Common myeloid progenitor, CD34-positive (primary cell): ENCODE measurements at regions not wholly inside any gene's neighbourhood (a gene's known extent, or its start where the extent isn't known, plus 50 kb on each side); places are given as distances from the start of the nearest gene placed in this dataset.
"Not testable (repeated sequence)": the region's sequence is repeated elsewhere in the genome, so short reads cannot be mapped to it uniquely, and the experiment has no call there.

Experiments used
- CTCF ChIA-PET: fragments of 350-600 bp; sonication (Branson Sonifier 250); formaldehyde crosslinking; loops from one replicate; lab custom pipeline; 2021; ENCODE audit warnings: antibody characterized with exemption; lab: Charles Lee
- POLR2A ChIA-PET: fragments of 350-600 bp; sonication (Branson Sonifier 250); formaldehyde crosslinking; loops from one replicate; lab custom pipeline; 2021; ENCODE audit warnings: antibody characterized with exemption; lab: Charles Lee
- DNase-seq, 3 donors: peaks; one replicate each; pipeline versions ENCODE4 v3.0.0 to v3.0.0-alpha.2; 2013
- H3K27ac ChIP-seq, 2 experiments: 1 replicate in 1 of 2; 2 replicates in 1 of 2; pipeline ENCODE4 v1.7.0; 2013; ENCODE audit warnings: inconsistent platforms in 2 of 2, low read length in 2 of 2, mild to moderate bottlenecking in 2 of 2, low read depth in 1 of 2, moderate library complexity in 1 of 2; ENCODE audit not compliant: severe bottlenecking in 2 of 2, insufficient read depth in 1 of 2, poor library complexity in 1 of 2
- H3K27me3 ChIP-seq, 5 experiments: replicated peaks in 2 of 5; 1 replicate in 3 of 5; 2 replicates in 2 of 5; pipeline versions ENCODE4 v1.6.1 to v1.7.0; 2013; ENCODE audit warnings: low read length in 4 of 5, mild to moderate bottlenecking in 2 of 5, moderate library complexity in 2 of 5, inconsistent platforms in 1 of 5; ENCODE audit not compliant: insufficient read depth in 5 of 5, control insufficient read depth in 4 of 5
- H3K36me3 ChIP-seq, 4 experiments: 1 replicate in 2 of 4; 2 replicates in 2 of 4; pipeline versions ENCODE4 v1.6.1 to v1.7.0; 2013; ENCODE audit warnings: low read length in 3 of 4, control low read depth in 1 of 4, mild to moderate bottlenecking in 1 of 4; ENCODE audit not compliant: control insufficient read depth in 4 of 4, insufficient read depth in 4 of 4
- H3K4me1 ChIP-seq, 4 experiments: 1 replicate in 3 of 4; 2 replicates in 1 of 4; pipeline versions ENCODE4 v1.6.1 to v1.7.1; 2013; ENCODE audit warnings: low read length in 3 of 4, mild to moderate bottlenecking in 3 of 4, control low read depth in 1 of 4, inconsistent platforms in 1 of 4, moderate library complexity in 1 of 4; ENCODE audit not compliant: control insufficient read depth in 4 of 4, insufficient read depth in 4 of 4; ENCODE audit errors: control extremely low read depth in 1 of 4
- H3K4me3 ChIP-seq, 7 experiments: 1 replicate in 4 of 7; 2 replicates in 3 of 7; pipeline versions ENCODE4 v1.5.1 to v1.7.0; 2013; ENCODE audit warnings: mild to moderate bottlenecking in 7 of 7, low read length in 6 of 7, moderate library complexity in 6 of 7, inconsistent platforms in 2 of 7, low read depth in 2 of 7, control low read depth in 1 of 7; ENCODE audit not compliant: insufficient read depth in 4 of 7, control insufficient read depth in 1 of 7; ENCODE audit errors: extremely low read depth in 1 of 7
- H3K9me3 ChIP-seq, 5 experiments: 1 replicate in 4 of 5; 2 replicates in 1 of 5; pipeline versions ENCODE4 v1.6.1 to v1.7.1; 2013; ENCODE audit warnings: low read length in 4 of 5, mild to moderate bottlenecking in 2 of 5, inconsistent platforms in 1 of 5, low read depth in 1 of 5, moderate library complexity in 1 of 5; ENCODE audit not compliant: control insufficient read depth in 4 of 5, insufficient read depth in 2 of 5; ENCODE audit errors: control extremely low read depth in 1 of 5
- WGBS: methylation state at CpG from one replicate; pipeline ENCODE4 v1.1.5; 2013; ENCODE audit not compliant: insufficient coverage; 5-methylcytosine and 5-hydroxymethylcytosine counted together

DNA sequence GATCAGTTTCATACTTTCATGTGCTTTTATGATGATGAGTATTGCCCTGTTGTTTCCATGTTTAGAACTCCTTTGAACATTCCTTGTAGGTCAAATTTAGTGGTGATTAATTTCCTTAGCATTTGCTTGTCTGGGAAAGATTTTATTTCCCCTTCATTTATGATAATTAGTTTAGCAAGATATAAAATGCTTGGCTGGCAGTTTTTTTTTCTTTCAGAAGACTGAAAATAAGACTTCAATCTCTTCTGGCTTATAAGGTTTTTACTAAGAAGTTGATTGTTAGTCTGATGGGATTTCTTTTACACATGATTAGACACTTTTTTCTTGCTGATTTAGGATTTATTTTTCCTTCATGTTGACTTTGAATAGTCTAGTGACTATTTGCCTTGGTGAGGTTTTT lies 238.9 kb upstream of the ADCY2 start:
- no peak overlapping the region for H3K4me3 ChIP-seq
- H3K27ac ChIP-seq, result no peak overlapping the region
- no peaks in the 10 kb centered on the region for H3K27me3 ChIP-seq
- H3K4me1 ChIP-seq, result no peaks in the 10 kb centered on the region
- no peaks in the 10 kb centered on the region for H3K36me3 ChIP-seq
- ChIA-PET POLR2A (no interaction called here), CTCF (no interaction called here)
- no peak for DNase-seq
- peaks cover 0 to 14% (median 1%) of the 10 kb centered on the region in 5 experiments for H3K9me3 ChIP-seq

DNA sequence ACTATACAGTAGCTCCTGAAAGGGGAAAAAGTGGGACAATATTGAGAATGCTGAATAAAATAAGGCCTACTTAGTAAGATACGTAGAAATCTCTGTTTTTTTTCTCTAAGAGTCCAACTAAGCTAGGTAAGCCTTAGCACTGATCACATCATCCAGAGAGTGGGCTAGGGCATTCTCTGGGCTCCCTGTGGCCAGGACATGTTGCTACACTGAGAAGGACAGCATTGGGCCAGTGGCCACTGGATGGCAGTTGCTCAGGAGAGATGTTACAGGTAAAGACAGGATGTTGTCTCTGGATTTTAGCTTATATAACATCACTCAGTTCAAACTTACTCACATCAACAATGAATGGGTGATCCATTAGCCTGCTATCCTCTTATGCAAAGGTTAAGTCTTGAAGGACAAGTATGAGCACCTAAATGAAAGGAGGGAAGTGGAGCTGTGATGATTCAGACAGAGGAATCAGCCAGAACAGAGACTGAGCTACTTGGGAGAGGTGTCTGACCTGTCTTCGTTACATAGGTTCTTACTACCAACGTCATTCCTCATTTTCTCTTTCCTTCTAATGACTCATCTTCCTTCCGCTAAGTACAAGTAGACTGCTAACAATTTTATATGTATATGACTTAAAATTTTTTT lies 226.6 kb upstream of the ADCY2 start:
- Histone ChIP-seq H3K27ac (no peak overlapping the region), H3K4me3 (no peak overlapping the region), H3K36me3 (no peaks in the 10 kb centered on the region), H3K27me3 (no peaks in the 10 kb centered on the region), H3K4me1 (no peaks in the 10 kb centered on the region), H3K9me3 (no peaks in the 10 kb centered on the region)
- DNase-seq, result no peak
- CTCF ChIA-PET, result interaction anchor here (0.9 kb wide), 1 partner anchor 11 kb away, joined by 4 read pairs; no protein-coding TSS in a partner anchor
- POLR2A ChIA-PET, result interaction anchor here (0.7 kb wide), 1 partner anchor 165 kb away, joined by 3 read pairs; no protein-coding TSS in a partner anchor
- 86% methylated on average over 1 of the region's 4 CpGs for WGBS

DNA sequence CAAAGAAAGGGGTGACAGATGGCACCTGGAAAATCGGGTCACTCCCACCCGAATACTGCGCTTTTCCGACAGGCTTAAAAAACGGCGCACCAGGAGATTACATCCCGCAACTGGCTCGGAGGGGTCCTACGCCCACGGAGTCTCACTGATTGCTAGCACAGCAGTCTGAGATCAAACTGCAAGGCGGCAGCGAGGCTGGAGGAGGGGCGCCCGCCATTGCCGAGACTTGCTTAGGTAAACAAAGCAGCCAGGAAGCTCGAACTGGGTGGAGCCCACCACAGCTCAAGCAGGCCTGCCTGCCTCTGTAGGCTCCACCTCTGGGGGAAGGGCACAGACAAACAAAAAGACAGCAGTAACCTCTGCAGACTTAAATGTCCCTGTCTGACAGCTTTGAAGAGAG lies 225.2 kb upstream of the ADCY2 start:
- POLR2A ChIA-PET, CTCF ChIA-PET, H3K36me3 ChIP-seq, DNase-seq, H3K9me3 ChIP-seq, H3K27me3 ChIP-seq, H3K27ac ChIP-seq, H3K4me3 ChIP-seq, H3K4me1 ChIP-seq: not testable (repeated sequence)
- WGBS, result 64% methylated on average over 12 of the region's 16 CpGs

DNA sequence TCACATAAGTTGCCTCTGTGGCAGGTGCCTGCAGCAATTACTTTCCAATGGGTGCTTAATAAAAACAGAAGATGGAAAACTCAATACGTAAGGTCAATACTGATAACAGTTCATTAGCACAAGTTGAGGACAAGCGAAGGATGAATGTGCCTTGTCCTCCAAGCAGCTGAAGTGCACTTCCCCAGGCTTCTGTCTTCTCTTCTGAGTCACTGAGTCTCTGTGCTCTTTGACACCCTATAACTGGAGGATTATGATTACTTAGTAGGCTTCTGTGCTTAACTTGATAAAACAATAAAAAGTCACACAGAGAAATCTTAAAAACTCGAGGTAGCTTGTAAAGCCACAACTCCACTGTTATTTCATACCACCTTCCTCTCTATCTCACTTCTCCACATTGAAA lies 216.6 kb upstream of the ADCY2 start:
- no peak overlapping the region for H3K4me3 ChIP-seq
- CTCF ChIA-PET, result no interaction called here
- H3K27ac ChIP-seq, result no peak overlapping the region
- no peak for DNase-seq
- 100% methylated on average over 2 of the region's 3 CpGs for WGBS
- H3K36me3 ChIP-seq, result no peaks in the 10 kb centered on the region
- H3K27me3 ChIP-seq, result no peaks in the 10 kb centered on the region
- H3K9me3 ChIP-seq, result no peaks in the 10 kb centered on the region
- no peaks in the 10 kb centered on the region for H3K4me1 ChIP-seq
- POLR2A ChIA-PET, result interaction anchor here (0.7 kb wide), 1 partner anchor 96 kb away, joined by 3 read pairs; no protein-coding TSS in a partner anchor

DNA sequence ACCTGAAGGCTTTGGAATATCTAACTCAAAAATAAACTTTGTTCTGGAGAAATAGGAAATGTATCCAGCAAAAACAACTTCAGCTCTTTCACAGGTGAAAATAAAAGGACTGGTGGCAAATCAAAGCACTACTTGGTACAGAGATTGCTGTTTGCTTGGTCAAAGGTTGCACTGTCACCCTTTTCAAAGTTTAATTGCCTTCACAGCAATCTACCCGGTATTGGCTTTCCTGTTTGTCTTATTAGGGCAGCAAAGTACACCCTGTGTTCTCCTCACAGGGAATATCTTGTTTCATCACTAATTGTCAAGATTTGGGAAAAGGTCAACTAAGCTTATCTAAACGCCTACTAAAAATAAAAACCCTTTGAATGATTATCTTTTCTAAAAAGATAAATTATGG lies 214.1 kb upstream of the ADCY2 start:
- no peak for DNase-seq
- no peak overlapping the region for H3K27ac ChIP-seq
- H3K27me3 ChIP-seq, result no peaks in the 10 kb centered on the region
- H3K36me3 ChIP-seq, result no peaks in the 10 kb centered on the region
- WGBS, result 60% methylated on average over 1 of the region's 2 CpGs
- no peaks in the 10 kb centered on the region for H3K9me3 ChIP-seq
- CTCF ChIA-PET, result no interaction called here
- H3K4me1 ChIP-seq, result no peaks in the 10 kb centered on the region
- H3K4me3 ChIP-seq, result no peak overlapping the region
- POLR2A ChIA-PET, result no interaction called here

DNA sequence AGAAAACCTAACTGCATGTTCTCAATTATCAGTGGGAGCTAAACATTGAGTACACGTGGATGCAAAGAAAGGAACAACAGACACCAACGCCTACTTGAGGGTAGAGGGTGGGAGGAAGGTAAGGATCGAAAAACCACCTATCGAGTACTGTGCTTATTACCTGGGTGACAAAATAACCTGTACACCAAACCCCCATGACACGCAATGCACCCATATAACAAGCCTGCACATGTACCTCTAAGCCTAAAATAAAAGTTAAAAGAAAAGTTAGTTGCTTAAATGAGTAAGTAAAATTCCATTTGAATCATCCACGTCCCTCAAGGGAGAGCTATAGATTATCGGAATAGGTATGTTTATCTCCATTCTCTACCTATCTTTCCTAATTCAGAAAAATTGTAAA lies 210.2 kb upstream of the ADCY2 start:
- H3K27ac ChIP-seq, result no peak overlapping the region
- H3K4me1 ChIP-seq, result no peaks in the 10 kb centered on the region
- no CpG with 5 or more reads among the region's 7 CpGs for WGBS
- DNase-seq, result no peak
- ChIA-PET POLR2A (no interaction called here), CTCF (no interaction called here)
- no peaks in the 10 kb centered on the region for H3K27me3 ChIP-seq
- H3K9me3 ChIP-seq, result no peaks in the 10 kb centered on the region
- no peak overlapping the region for H3K4me3 ChIP-seq
- no peaks in the 10 kb centered on the region for H3K36me3 ChIP-seq

DNA sequence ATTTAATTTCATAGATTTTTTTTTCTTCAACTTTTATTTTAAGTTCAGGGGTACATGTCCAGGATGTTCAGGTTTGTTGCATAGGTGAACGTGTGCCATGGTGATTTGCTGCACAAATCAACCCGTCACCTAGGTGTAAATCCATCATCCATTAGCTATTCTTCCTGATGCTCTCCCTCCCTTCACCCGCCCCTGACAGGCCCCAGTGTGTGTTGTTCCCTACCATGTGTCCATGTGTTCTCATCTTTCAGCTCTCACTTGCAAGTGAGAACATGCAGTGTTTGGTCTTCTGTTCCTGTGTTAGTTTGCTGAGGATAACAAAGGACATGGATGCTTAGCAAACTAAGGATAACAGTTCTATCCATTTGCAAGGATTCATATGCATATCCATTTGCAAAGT lies 209.1 kb upstream of the ADCY2 start:
- Histone ChIP-seq H3K4me3 (no peak overlapping the region), H3K27ac (no peak overlapping the region), H3K36me3 (no peaks in the 10 kb centered on the region), H3K4me1 (no peaks in the 10 kb centered on the region), H3K9me3 (no peaks in the 10 kb centered on the region), H3K27me3 (no peaks in the 10 kb centered on the region)
- WGBS, result 100% methylated on average over 1 of the region's 3 CpGs
- ChIA-PET POLR2A (no interaction called here), CTCF (no interaction called here)
- DNase-seq, result no peak
